HepG2 (cell line): ENCODE measurements at regions not wholly inside any gene's neighbourhood (a gene's known extent, or its start where the extent isn't known, plus 50 kb on each side); places are given as distances from the start of the nearest gene placed in this dataset.

Experiments used
- ATAC-seq: fragments of 200-7000 bp; cut with Tn5 transposase; 3 replicates; pipeline ENCODE4 v1.9.1; 2020; ENCODE audit warnings: mild to moderate bottlenecking, moderate library complexity
- BruUV-seq: library from RNA; stranded (reverse); fragments of 400-500 nt; replicated peaks from 2 replicates; lab custom pipeline; 2021; lab: Mats Ljungman, UMichigan
- CTCF ChIA-PET: fragments of 300-600 bp; formaldehyde crosslinking; extraction: SDS; loops from one replicate; lab custom pipeline; 2021; ENCODE audit warnings: low total read pairs, inconsistent platforms, low intra/inter-chr PET ratio; lab: Yijun Ruan, JAX
- POLR2A ChIA-PET: fragments of 350-600 bp; sonication (Branson Sonifier 250); formaldehyde crosslinking; loops from one replicate; lab custom pipeline; 2020; ENCODE audit warnings: antibody characterized with exemption, inconsistent platforms; lab: Yijun Ruan, JAX
- DNase-seq: peaks from one replicate; pipeline ENCODE4 v3.0.0-alpha.2; 2015; ENCODE audit warnings: low spot score
- FAIRE-seq: peaks from 3 replicates; lab custom pipeline; 2011; peaks lifted over from hg19 to GRCh38; lab: Jason Lieb, UNC
- H2AFZ ChIP-seq: one replicate; pipeline ENCODE4 v1.6.1; 2011; ENCODE audit warnings: low read length, inconsistent platforms
- H3K27ac ChIP-seq: fragments of 300-600 bp; 3 replicates; pipeline ENCODE4 v1.8.0; 2011; ENCODE audit warnings: mixed run types, mild to moderate bottlenecking, mixed read lengths, low read length, inconsistent platforms; ENCODE audit not compliant: insufficient read depth; ENCODE audit errors: extremely low read length
- H3K27me3 ChIP-seq, 2 experiments: fragments of 200-600 bp in 1 of 2; 2 replicates in 1 of 2; 3 replicates in 1 of 2; pipeline versions ENCODE4 v1.6.0 to v1.8.0; 2011; ENCODE audit warnings: low read length in 2 of 2, mild to moderate bottlenecking in 2 of 2, moderate library complexity in 2 of 2, inconsistent platforms in 1 of 2; ENCODE audit not compliant: insufficient read depth in 2 of 2, control insufficient read depth in 1 of 2
- H3K36me3 ChIP-seq, 2 experiments: fragments of 200-600 bp in 1 of 2; replicated peaks in 1 of 2; 2 replicates in 1 of 2; 3 replicates in 1 of 2; pipeline versions ENCODE4 v1.5.1 to v1.8.0; 2011; ENCODE audit warnings: low read length in 2 of 2, inconsistent platforms in 1 of 2; ENCODE audit not compliant: insufficient read depth in 2 of 2, control insufficient read depth in 1 of 2
- H3K4me1 ChIP-seq: 2 replicates; pipeline ENCODE4 v1.5.1; 2012; ENCODE audit warnings: low read length, inconsistent platforms; ENCODE audit not compliant: insufficient read depth
- H3K4me2 ChIP-seq: 2 replicates; pipeline ENCODE4 v1.6.0; 2011; ENCODE audit warnings: low read depth, low read length, inconsistent platforms
- H3K4me3 ChIP-seq, 3 experiments: fragments of 200-600 bp in 1 of 3; sonication (generic), shearing (Covaris generic) in 1 of 3; replicated peaks in 1 of 3; 2 replicates each; pipeline ENCODE4 v1.5.1; 2011 to 2016; ENCODE audit warnings: low read length in 3 of 3, inconsistent platforms in 2 of 3, low read depth in 2 of 3, mild to moderate bottlenecking in 2 of 3, control low read depth in 1 of 3, mixed read lengths in 1 of 3; ENCODE audit not compliant: insufficient read depth in 1 of 3
- H3K79me2 ChIP-seq: one replicate; pipeline ENCODE4 v1.6.1; 2011; ENCODE audit warnings: low read length, inconsistent platforms; ENCODE audit not compliant: insufficient read depth
- H3K9ac ChIP-seq: 2 replicates; pipeline ENCODE4 v1.6.0; 2011; ENCODE audit warnings: mild to moderate bottlenecking, low read depth, low read length, inconsistent platforms; ENCODE audit not compliant: insufficient read depth
- H3K9me3 ChIP-seq: 2 replicates; pipeline ENCODE4 v1.5.1; 2012; ENCODE audit warnings: mild to moderate bottlenecking, low read length
- H4K20me1 ChIP-seq: 2 replicates; pipeline ENCODE4 v1.6.0; 2011; ENCODE audit warnings: inconsistent platforms, mild to moderate bottlenecking, low read length, moderate library complexity; ENCODE audit not compliant: insufficient read depth
- DMAP1 ChIP-seq: IDR thresholded peaks from 2 replicates; pipeline ENCODE4 v1.6.1; 2016
- FOXK2 ChIP-seq: fragments of 450-650 bp; IDR thresholded peaks from 2 replicates; pipeline ENCODE4 v1.6.1; 2016
- FOXM1 ChIP-seq: sonication (generic); formaldehyde crosslinking; IDR thresholded peaks from 2 replicates; pipeline ENCODE4 v1.5.0; 2020; ENCODE audit warnings: missing genetic modification reagents
- NBN ChIP-seq: fragments of 450-650 bp; conservative IDR thresholded peaks from 2 replicates; pipeline ENCODE4 v1.6.1; 2017
- PAF1 ChIP-seq: IDR thresholded peaks from 2 replicates; pipeline ENCODE4 v1.6.1; 2016; ENCODE audit warnings: missing genetic modification reagents, missing compliant biosample characterization
- PRMT3 ChIP-seq: sonication (generic); formaldehyde crosslinking; IDR thresholded peaks from 2 replicates; pipeline ENCODE4 v1.8.1; 2022; ENCODE audit warnings: low read depth, mild to moderate bottlenecking, moderate library complexity, missing genetic modification reagents, borderline replicate concordance
- PTBP1 ChIP-seq: fragments of 200-400 bp; formaldehyde crosslinking; IDR thresholded peaks from 2 replicates; pipeline ENCODE4 v1.6.1; 2018; ENCODE audit warnings: low read length, low read depth; ENCODE audit not compliant: poor library complexity, severe bottlenecking
- RELA ChIP-seq: sonication (generic); formaldehyde crosslinking; IDR thresholded peaks from 2 replicates; pipeline ENCODE4 v1.4.0; 2020; ENCODE audit warnings: missing genetic modification reagents
- RFX5 ChIP-seq: IDR thresholded peaks from 2 replicates; pipeline ENCODE4 v1.6.1; 2011; ENCODE audit warnings: low read depth, low read length, improper control_type of control experiment
- SP4 ChIP-seq: sonication (generic); formaldehyde crosslinking; IDR thresholded peaks from 2 replicates; pipeline ENCODE4 v1.8.1; 2023; ENCODE audit warnings: mild to moderate bottlenecking, missing genetic modification reagents
- SRSF9 ChIP-seq: fragments of 200-400 bp; formaldehyde crosslinking; IDR thresholded peaks from 2 replicates; pipeline ENCODE4 v1.6.1; 2018; ENCODE audit warnings: borderline replicate concordance, mild to moderate bottlenecking, low read depth, low read length; ENCODE audit not compliant: insufficient read depth, poor library complexity, severe bottlenecking
- SRY ChIP-seq: sonication (generic); formaldehyde crosslinking; IDR thresholded peaks from 2 replicates; pipeline ENCODE4 v1.8.0; 2022; ENCODE audit warnings: mild to moderate bottlenecking, missing genetic modification reagents
- ZNF10 ChIP-seq: sonication (generic); formaldehyde crosslinking; IDR thresholded peaks from 2 replicates; pipeline ENCODE4 v1.4.0; 2020; ENCODE audit warnings: mild to moderate bottlenecking, low read depth, missing genetic modification reagents, borderline replicate concordance
- ZNF333 ChIP-seq: sonication (generic); formaldehyde crosslinking; IDR thresholded peaks from 2 replicates; pipeline ENCODE4 v1.4.0; 2020; ENCODE audit warnings: mild to moderate bottlenecking, missing genetic modification reagents, borderline replicate concordance
- ZNF383 ChIP-seq: sonication (generic); formaldehyde crosslinking; IDR thresholded peaks from 2 replicates; pipeline ENCODE4 v1.4.0; 2020; ENCODE audit warnings: missing genetic modification reagents, mild to moderate bottlenecking, borderline replicate concordance
- WGBS: methylation state at CpG from one replicate; pipeline ENCODE4 v1.1.6; 2017; ENCODE audit warnings: low lambda C conversion rate; 5-methylcytosine and 5-hydroxymethylcytosine counted together
- in situ Hi-C: cut with HindIII; loops from 2 replicates; pipeline ENCODE4 v1.10.0; 2017; ENCODE audit warnings: low pct_unique_long_range_greater_than_20kb; ENCODE audit not compliant: extremely low pct_ligation_motif_present
- intact Hi-C: fragments of 100-400 bp; cut with micrococcal nuclease; formaldehyde crosslinking; loops from one replicate; pipeline ENCODE4 v1.10.0; 2022; ENCODE audit not compliant: unreplicated experiment
- TF ChIP-seq, protein P1 (sequence below): sonication (generic); formaldehyde crosslinking; IDR thresholded peaks from 2 replicates; pipeline ENCODE4 v1.5.0; 2020; ENCODE audit warnings: mild to moderate bottlenecking, missing genetic modification reagents, borderline replicate concordance
- TF ChIP-seq, protein P2 (sequence below): sonication (generic); formaldehyde crosslinking; IDR thresholded peaks from 2 replicates; pipeline ENCODE4 v1.4.0; 2020; ENCODE audit warnings: mild to moderate bottlenecking, missing genetic modification reagents
- TF ChIP-seq, protein P3 (sequence below): IDR thresholded peaks from 2 replicates; pipeline ENCODE4 v1.6.1; 2016; ENCODE audit warnings: missing compliant biosample characterization, missing genetic modification reagents, borderline replicate concordance
- TF ChIP-seq, protein P4 (sequence below): sonication (generic); formaldehyde crosslinking; IDR thresholded peaks from 2 replicates; pipeline ENCODE4 v1.5.1; 2020; ENCODE audit warnings: missing genetic modification reagents, mild to moderate bottlenecking, borderline replicate concordance

DNA sequence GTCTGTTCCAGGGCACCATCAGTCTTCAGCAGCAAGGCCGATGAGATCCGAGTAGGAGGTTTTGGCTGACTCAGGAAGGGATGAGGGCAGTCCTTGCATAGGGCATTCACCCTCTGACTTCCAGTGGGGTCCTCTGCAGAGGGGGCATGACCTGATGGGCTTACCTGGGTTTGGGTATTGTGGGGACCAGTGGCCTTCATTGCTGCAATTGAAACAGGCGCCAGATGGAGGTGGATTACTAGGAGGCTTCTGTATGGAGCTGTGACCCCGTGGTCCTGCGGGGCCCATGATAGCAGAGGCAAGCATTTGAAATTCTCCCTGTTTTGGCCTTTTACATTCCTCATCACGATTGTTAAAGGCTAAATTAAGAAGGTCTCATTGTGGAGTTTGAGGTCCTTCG is 2448.7 kb downstream of the TP53TG3F start (continued):
- TF ChIP-seq PTBP1 (no peak), ZNF383 (no peak), RFX5 (no peak), FOXK2 (no peak)
- TF ChIP-seq, protein P1, sequence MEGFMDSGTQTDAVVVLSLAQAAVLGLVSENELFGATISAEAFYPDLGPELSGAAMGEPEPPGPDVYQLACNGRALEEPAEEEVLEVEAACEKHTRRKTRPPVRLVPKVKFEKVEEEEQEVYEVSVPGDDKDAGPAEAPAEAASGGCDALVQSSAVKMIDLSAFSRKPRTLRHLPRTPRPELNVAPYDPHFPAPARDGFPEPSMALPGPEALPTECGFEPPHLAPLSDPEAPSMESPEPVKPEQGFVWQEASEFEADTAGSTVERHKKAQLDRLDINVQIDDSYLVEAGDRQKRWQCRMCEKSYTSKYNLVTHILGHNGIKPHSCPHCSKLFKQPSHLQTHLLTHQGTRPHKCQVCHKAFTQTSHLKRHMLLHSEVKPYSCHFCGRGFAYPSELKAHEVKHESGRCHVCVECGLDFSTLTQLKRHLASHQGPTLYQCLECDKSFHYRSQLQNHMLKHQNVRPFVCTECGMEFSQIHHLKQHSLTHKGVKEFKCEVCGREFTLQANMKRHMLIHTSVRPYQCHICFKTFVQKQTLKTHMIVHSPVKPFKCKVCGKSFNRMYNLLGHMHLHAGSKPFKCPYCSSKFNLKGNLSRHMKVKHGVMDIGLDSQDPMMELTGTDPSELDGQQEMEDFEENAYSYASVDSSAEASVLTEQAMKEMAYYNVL (CRISPR knock-in tag) = no peak

DNA sequence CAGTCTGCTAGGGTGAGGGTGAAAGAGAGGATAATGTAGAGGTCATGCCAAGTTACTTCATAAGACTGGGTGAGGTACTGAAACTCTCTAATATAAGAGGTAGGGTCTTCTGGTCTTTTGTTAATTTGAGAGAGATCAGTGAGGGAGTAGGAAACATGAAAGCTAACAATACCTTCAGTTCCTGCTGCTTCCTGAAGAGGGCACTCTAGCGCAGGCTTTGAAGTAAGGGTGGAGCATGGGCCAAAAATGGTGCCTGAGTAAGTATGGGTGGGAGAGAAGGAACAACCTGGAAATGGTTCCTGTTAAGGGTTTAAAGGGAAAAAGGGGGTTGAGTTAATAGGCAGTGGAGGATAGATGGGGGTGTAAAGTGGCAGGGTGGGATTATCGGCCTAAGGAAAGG is 2449.5 kb downstream of the TP53TG3F start:
- WGBS = 40% methylated on average over 2 of the region's 2 CpGs
- intact Hi-C loops = no loop called here

More for the DNA sequence above, 2449.5 kb downstream of the TP53TG3F start:
- no peak for TF ChIP-seq DMAP1 (CRISPR knock-in tag)
- no peak for TF ChIP-seq SRY
- TF ChIP-seq ZNF333 = no peak
- TF ChIP-seq RELA (CRISPR knock-in tag) = no peak
- TF ChIP-seq, protein P2, sequence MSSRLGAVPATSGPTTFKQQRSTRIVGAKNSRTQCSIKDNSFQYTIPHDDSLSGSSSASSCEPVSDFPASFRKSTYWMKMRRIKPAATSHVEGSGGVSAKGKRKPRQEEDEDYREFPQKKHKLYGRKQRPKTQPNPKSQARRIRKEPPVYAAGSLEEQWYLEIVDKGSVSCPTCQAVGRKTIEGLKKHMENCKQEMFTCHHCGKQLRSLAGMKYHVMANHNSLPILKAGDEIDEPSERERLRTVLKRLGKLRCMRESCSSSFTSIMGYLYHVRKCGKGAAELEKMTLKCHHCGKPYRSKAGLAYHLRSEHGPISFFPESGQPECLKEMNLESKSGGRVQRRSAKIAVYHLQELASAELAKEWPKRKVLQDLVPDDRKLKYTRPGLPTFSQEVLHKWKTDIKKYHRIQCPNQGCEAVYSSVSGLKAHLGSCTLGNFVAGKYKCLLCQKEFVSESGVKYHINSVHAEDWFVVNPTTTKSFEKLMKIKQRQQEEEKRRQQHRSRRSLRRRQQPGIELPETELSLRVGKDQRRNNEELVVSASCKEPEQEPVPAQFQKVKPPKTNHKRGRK (CRISPR knock-in tag) = no peak
- TF ChIP-seq PAF1 = no peak
- no peak for TF ChIP-seq ZNF10
- no peak for TF ChIP-seq NBN
- TF ChIP-seq, protein P3, sequence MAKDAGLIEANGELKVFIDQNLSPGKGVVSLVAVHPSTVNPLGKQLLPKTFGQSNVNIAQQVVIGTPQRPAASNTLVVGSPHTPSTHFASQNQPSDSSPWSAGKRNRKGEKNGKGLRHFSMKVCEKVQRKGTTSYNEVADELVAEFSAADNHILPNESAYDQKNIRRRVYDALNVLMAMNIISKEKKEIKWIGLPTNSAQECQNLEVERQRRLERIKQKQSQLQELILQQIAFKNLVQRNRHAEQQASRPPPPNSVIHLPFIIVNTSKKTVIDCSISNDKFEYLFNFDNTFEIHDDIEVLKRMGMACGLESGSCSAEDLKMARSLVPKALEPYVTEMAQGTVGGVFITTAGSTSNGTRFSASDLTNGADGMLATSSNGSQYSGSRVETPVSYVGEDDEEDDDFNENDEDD (CRISPR knock-in tag) = no peak
- TF ChIP-seq, protein P4, sequence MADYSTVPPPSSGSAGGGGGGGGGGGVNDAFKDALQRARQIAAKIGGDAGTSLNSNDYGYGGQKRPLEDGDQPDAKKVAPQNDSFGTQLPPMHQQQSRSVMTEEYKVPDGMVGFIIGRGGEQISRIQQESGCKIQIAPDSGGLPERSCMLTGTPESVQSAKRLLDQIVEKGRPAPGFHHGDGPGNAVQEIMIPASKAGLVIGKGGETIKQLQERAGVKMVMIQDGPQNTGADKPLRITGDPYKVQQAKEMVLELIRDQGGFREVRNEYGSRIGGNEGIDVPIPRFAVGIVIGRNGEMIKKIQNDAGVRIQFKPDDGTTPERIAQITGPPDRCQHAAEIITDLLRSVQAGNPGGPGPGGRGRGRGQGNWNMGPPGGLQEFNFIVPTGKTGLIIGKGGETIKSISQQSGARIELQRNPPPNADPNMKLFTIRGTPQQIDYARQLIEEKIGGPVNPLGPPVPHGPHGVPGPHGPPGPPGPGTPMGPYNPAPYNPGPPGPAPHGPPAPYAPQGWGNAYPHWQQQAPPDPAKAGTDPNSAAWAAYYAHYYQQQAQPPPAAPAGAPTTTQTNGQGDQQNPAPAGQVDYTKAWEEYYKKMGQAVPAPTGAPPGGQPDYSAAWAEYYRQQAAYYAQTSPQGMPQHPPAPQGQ (CRISPR knock-in tag) = no peak
- no peak for TF ChIP-seq SP4
- no peak for TF ChIP-seq PRMT3 (CRISPR knock-in tag)
- TF ChIP-seq SRSF9 = no peak
- TF ChIP-seq FOXM1 (CRISPR knock-in tag) = no peak
- no peak for DNase-seq
- H3K79me2 ChIP-seq = no peaks in the 10 kb centered on the region
- peaks cover 100% of the 10 kb centered on the region for H3K9me3 ChIP-seq
- no peaks in the 10 kb centered on the region for H3K4me1 ChIP-seq
- in situ Hi-C loops = no loop called here
- no peak overlapping the region for H3K4me3 ChIP-seq
- no peak for FAIRE-seq
- no peaks in the 10 kb centered on the region for H3K36me3 ChIP-seq
- ChIA-PET CTCF (no interaction called here), POLR2A (no interaction called here)
- H3K27me3 ChIP-seq = no peaks in the 10 kb centered on the region
- H4K20me1 ChIP-seq = no peaks in the 10 kb centered on the region
- H2AFZ ChIP-seq = no peak overlapping the region
- no TSS peak for BruUV-seq
- H3K9ac ChIP-seq = no peak overlapping the region
- no peak for ATAC-seq
- H3K4me2 ChIP-seq = no peak overlapping the region
- H3K27ac ChIP-seq = no peak overlapping the region
